ENCODE measurements at regions not wholly inside any gene's neighbourhood (a gene's known extent, or its start where the extent isn't known, plus 50 kb on each side); places are given as distances from the start of the nearest gene placed in this dataset.

DNA sequence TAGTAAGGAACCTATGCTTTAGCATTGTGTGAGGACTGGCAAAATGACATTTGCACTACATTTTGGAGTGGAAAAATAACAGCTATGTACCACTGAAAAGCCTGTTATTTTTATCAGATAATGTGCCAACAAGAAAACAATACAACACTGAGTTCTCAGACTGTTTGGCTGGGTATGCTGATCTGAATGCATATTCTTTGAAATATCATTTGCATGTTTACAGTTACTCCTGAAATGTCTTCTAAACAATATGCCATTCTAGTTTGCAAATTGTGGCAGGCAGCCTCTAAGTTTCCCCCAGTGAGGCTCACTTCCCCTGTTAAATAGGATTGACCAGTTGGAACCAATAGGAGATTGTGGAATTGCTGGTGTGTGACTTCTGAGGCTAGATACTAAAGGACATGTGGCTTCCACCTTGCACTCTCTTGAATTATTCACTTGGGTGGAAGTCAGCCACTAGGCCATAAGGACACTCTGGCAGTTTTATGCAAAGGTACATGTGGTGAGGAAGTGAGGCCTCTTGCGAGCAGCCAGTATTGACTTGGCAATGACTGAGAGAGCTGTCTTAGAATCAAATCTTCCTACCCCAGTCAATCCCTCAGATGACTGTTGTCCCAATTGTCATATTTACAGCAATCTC lies 250.4 kb upstream of the PCSK5 start:
- no peak overlapping the region for H3K4me3 ChIP-seq (ENCODE audit: low read depth, low read length)
- H3K27me3 ChIP-seq (ENCODE audit: control insufficient read depth, insufficient read depth, low read length), result no peaks in the 10 kb centered on the region
- DNase-seq (ENCODE audit: low read depth) (no peak), FAIRE-seq (no peak)
- no peaks in the 10 kb centered on the region for H3K36me3 ChIP-seq (ENCODE audit: control insufficient read depth, insufficient read depth, low read length)
- TF ChIP-seq, protein P1, sequence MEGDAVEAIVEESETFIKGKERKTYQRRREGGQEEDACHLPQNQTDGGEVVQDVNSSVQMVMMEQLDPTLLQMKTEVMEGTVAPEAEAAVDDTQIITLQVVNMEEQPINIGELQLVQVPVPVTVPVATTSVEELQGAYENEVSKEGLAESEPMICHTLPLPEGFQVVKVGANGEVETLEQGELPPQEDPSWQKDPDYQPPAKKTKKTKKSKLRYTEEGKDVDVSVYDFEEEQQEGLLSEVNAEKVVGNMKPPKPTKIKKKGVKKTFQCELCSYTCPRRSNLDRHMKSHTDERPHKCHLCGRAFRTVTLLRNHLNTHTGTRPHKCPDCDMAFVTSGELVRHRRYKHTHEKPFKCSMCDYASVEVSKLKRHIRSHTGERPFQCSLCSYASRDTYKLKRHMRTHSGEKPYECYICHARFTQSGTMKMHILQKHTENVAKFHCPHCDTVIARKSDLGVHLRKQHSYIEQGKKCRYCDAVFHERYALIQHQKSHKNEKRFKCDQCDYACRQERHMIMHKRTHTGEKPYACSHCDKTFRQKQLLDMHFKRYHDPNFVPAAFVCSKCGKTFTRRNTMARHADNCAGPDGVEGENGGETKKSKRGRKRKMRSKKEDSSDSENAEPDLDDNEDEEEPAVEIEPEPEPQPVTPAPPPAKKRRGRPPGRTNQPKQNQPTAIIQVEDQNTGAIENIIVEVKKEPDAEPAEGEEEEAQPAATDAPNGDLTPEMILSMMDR (IDR thresholded peaks at IDR 0.05; ENCODE audit: insufficient read depth, low read length, severe bottlenecking), result no peak

DNA sequence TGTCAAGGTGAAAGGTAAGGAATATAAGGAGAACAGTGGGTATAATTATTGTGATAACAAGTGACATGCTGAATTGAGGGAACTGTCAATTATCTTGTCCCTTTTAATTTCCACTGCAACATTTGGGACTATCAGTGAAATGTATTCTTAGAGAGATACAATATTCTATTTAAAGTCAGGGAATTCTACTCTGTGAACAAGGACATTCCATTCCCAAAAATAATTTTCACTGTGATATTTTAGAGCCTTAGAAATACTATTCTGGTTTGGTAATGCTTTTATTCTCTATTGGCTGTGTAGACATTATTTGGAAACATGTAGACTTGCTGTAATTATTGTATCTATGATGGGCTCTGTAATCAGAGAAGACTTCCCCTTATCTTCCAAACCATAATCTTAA lies 248.0 kb upstream of the PCSK5 start:
- Histone ChIP-seq H3K27me3 (ENCODE audit: control insufficient read depth, insufficient read depth, low read length) (no peaks in the 10 kb centered on the region), H3K36me3 (ENCODE audit: control insufficient read depth, insufficient read depth, low read length) (no peaks in the 10 kb centered on the region), H3K4me3 (ENCODE audit: low read depth, low read length) (no peak overlapping the region)
- FAIRE-seq (no peak), DNase-seq (ENCODE audit: low read depth) (no peak)
- TF ChIP-seq, protein P1 (IDR thresholded peaks at IDR 0.05; ENCODE audit: insufficient read depth, low read length, severe bottlenecking), result no peak

DNA sequence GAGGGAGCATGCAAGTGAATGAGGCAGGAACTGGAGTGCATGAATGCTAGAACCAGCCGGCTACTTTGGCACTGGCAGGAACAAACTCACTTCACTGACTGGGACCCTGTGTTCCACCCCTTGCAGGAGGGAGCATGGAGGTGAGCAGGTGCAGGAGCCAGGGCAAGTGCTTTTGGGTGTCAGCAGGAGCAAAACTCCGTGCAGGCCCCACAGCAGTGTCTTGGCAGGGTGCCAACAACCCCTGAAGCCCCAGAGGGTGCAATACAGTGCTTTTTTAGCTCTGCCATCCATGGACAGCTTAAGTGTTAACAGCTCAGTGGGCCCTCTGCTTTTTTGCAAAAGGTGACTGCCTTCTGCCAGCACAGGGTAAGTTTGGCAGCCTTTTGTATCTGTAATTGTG lies 245.8 kb upstream of the PCSK5 start:
- FAIRE-seq (no peak), DNase-seq (ENCODE audit: low read depth) (no peak)
- H3K36me3 ChIP-seq (ENCODE audit: control insufficient read depth, insufficient read depth, low read length), result no peaks in the 10 kb centered on the region
- no peaks in the 10 kb centered on the region for H3K27me3 ChIP-seq (ENCODE audit: control insufficient read depth, insufficient read depth, low read length)
- no peak overlapping the region for H3K4me3 ChIP-seq (ENCODE audit: low read depth, low read length)
- TF ChIP-seq, protein P1 (IDR thresholded peaks at IDR 0.05; ENCODE audit: insufficient read depth, low read length, severe bottlenecking), result no peak

DNA sequence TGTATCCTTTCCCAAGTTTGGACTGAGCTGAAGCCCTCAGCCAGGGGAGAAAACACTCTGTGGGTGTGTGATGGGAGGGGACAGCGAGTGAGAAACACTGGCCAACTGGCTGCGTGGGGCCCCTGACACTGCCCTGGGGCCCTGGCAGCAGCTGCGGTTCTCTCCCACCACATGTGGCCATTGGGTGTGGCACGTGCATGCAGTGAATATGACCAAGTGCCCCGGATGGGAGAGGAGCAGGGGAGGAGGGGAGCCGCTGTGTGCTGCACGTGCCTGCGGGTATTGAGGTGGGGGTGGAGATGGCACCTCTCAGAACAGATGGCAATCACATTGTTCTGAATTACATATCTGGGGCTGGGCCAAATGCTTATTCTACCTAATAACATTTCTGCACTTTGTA lies 242.4 kb upstream of the PCSK5 start:
- H3K27me3 ChIP-seq (ENCODE audit: control insufficient read depth, insufficient read depth, low read length), result no peaks in the 10 kb centered on the region
- no peak overlapping the region for H3K4me3 ChIP-seq (ENCODE audit: low read depth, low read length)
- no peaks in the 10 kb centered on the region for H3K36me3 ChIP-seq (ENCODE audit: control insufficient read depth, insufficient read depth, low read length)
- FAIRE-seq (no peak), DNase-seq (ENCODE audit: low read depth) (no peak)
- TF ChIP-seq, protein P1 (IDR thresholded peaks at IDR 0.05; ENCODE audit: insufficient read depth, low read length, severe bottlenecking), result no peak

DNA sequence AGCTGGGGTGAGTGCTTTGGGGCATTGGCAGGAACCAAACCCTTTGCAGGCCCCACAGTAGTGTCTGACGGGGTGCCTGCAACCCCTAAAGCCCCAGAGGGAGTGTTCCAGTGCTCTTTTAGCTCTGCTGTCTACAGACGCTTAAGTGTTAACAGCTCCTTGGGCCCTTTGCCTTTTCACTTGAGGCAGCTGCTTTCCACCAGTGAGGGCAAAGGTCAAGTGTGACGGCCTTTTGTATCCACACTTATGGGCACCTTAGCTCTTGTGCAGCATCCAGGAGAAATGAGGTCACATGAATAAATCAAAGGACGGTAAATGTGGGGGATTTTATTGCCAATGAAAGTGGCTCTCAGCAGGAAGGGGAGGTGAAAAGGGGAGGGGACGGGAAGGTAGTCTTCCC lies 241.4 kb upstream of the PCSK5 start:
- FAIRE-seq, result no peak
- Histone ChIP-seq H3K36me3 (ENCODE audit: control insufficient read depth, insufficient read depth, low read length) (no peaks in the 10 kb centered on the region), H3K4me3 (ENCODE audit: low read depth, low read length) (no peak overlapping the region), H3K27me3 (ENCODE audit: control insufficient read depth, insufficient read depth, low read length) (no peaks in the 10 kb centered on the region)
- TF ChIP-seq, protein P1 (IDR thresholded peaks at IDR 0.05; ENCODE audit: insufficient read depth, low read length, severe bottlenecking), result no peak
- DNase-seq (ENCODE audit: low read depth), result no peak

DNA sequence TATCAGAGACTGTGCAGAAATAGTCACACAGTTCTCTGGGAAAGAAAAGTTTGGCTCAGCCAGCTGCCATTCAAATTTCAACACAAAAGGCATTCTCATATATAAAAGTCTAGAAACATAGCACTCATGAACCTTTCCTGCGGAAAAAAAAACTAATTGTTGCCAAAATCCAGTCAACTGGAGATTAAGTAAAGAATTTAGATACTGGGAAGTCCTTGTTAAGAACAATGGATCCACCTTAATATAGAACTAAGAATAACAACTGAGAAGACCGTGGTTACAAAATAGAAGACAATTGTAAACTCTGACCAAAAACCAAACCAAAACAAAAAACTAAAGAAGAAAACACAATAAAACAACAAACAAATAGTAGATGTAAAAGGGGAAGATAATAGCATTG lies 238.8 kb upstream of the PCSK5 start:
- H3K27me3 ChIP-seq (ENCODE audit: control insufficient read depth, insufficient read depth, low read length), result no peaks in the 10 kb centered on the region
- H3K4me3 ChIP-seq (ENCODE audit: low read depth, low read length), result no peak overlapping the region
- TF ChIP-seq, protein P1 (IDR thresholded peaks at IDR 0.05; ENCODE audit: insufficient read depth, low read length, severe bottlenecking), result no peak
- no peak for DNase-seq (ENCODE audit: low read depth)
- H3K36me3 ChIP-seq (ENCODE audit: control insufficient read depth, insufficient read depth, low read length), result no peaks in the 10 kb centered on the region
- no peak for FAIRE-seq

Measured in bronchial epithelial cell (primary cell).